Liver (tissue), 8 donors: ENCODE measurements at regions not wholly inside any gene's neighbourhood (a gene's known extent, or its start where the extent isn't known, plus 50 kb on each side); places are given as distances from the start of the nearest gene placed in this dataset.

Experiments used
- DNase-seq: peaks from one replicate; pipeline ENCODE4 v3.0.0-alpha.2; 2017; ENCODE audit warnings: low spot score
- H3K27ac ChIP-seq, 2 donors: one replicate each; pipeline ENCODE4 v1.7.0; 2013; ENCODE audit warnings: inconsistent platforms in 2 of 2, low read length in 2 of 2, control low read depth in 1 of 2, low read depth in 1 of 2, mild to moderate bottlenecking in 1 of 2
- H3K27me3 ChIP-seq, 4 donors: one replicate each; pipeline versions ENCODE4 v1.6.1 to v1.7.0; 2013; ENCODE audit warnings: low read length in 3 of 4, inconsistent platforms in 1 of 4, mild to moderate bottlenecking in 1 of 4, moderate library complexity in 1 of 4; ENCODE audit not compliant: control insufficient read depth in 4 of 4, insufficient read depth in 4 of 4
- H3K36me3 ChIP-seq, 4 donors: one replicate each; pipeline versions ENCODE4 v1.6.1 to v1.7.0; 2013; ENCODE audit warnings: low read length in 3 of 4, mild to moderate bottlenecking in 3 of 4, low read depth in 1 of 4, moderate library complexity in 1 of 4; ENCODE audit not compliant: control insufficient read depth in 4 of 4, insufficient read depth in 3 of 4
- H3K4me1 ChIP-seq, 4 donors: one replicate each; pipeline versions ENCODE4 v1.6.1 to v1.7.0; 2013; ENCODE audit warnings: low read length in 3 of 4, mild to moderate bottlenecking in 3 of 4, moderate library complexity in 1 of 4; ENCODE audit not compliant: control insufficient read depth in 4 of 4, insufficient read depth in 4 of 4
- H3K4me3 ChIP-seq, 3 donors: one replicate each; pipeline versions ENCODE4 v1.6.1 to v1.7.0; 2013; ENCODE audit warnings: low read length in 3 of 3, control low read depth in 1 of 3, low read depth in 1 of 3, mild to moderate bottlenecking in 1 of 3
- H3K9ac ChIP-seq, 2 donors: one replicate each; pipeline ENCODE4 v1.7.0; 2013; ENCODE audit warnings: low read length in 2 of 2, mild to moderate bottlenecking in 2 of 2, moderate library complexity in 2 of 2, control low read depth in 1 of 2, low read depth in 1 of 2
- H3K9me3 ChIP-seq, 4 donors: one replicate each; pipeline versions ENCODE4 v1.6.1 to v1.7.0; 2013; ENCODE audit warnings: low read length in 3 of 4; ENCODE audit not compliant: control insufficient read depth in 4 of 4
- ATF3 ChIP-seq: IDR thresholded peaks from 2 replicates; pipeline ENCODE4 v1.6.1; 2016; ENCODE audit warnings: antibody characterized with exemption
- CTCF ChIP-seq: fragments of 150-350 bp; IDR thresholded peaks from 2 replicates; pipeline ENCODE4 v1.5.1; 2017; ENCODE audit warnings: improper control_type of control experiment, low read depth, low read length; ENCODE audit not compliant: missing input control
- EGR1 ChIP-seq, 2 donors: IDR thresholded peaks; 2 replicates each; pipeline ENCODE4 v1.6.1; 2016 to 2018; ENCODE audit warnings: antibody characterized with exemption in 2 of 2, low read depth in 2 of 2
- FOXA1 ChIP-seq: IDR thresholded peaks from 2 replicates; pipeline ENCODE4 v1.6.1; 2016; ENCODE audit warnings: antibody characterized with exemption
- FOXA2 ChIP-seq: IDR thresholded peaks from 2 replicates; pipeline ENCODE4 v1.6.1; 2016; ENCODE audit warnings: antibody characterized with exemption
- GABPA ChIP-seq, 2 donors: IDR thresholded peaks in 1 of 2; conservative IDR thresholded peaks in 1 of 2; 2 replicates each; pipeline ENCODE4 v1.6.1; 2016; ENCODE audit warnings: antibody characterized with exemption in 2 of 2, mild to moderate bottlenecking in 1 of 2, moderate library complexity in 1 of 2
- HNF4A ChIP-seq, 2 donors: conservative IDR thresholded peaks; 2 replicates each; pipeline ENCODE4 v1.6.1; 2016; ENCODE audit warnings: antibody characterized with exemption in 2 of 2, mild to moderate bottlenecking in 2 of 2
- HNF4G ChIP-seq: IDR thresholded peaks from 2 replicates; pipeline ENCODE4 v1.6.1; 2016; ENCODE audit warnings: antibody characterized with exemption
- RAD21 ChIP-seq, 2 donors: IDR thresholded peaks; 2 replicates each; pipeline ENCODE4 v1.6.1; 2016; ENCODE audit warnings: antibody characterized with exemption in 2 of 2, mild to moderate bottlenecking in 2 of 2
- REST ChIP-seq: IDR thresholded peaks from 2 replicates; pipeline ENCODE4 v1.6.1; 2016; ENCODE audit warnings: antibody characterized with exemption, mild to moderate bottlenecking
- RXRA ChIP-seq, 2 donors: IDR thresholded peaks; 2 replicates each; pipeline ENCODE4 v1.6.1; 2017 to 2018; ENCODE audit warnings: antibody characterized with exemption in 2 of 2, mild to moderate bottlenecking in 1 of 2
- TAF1 ChIP-seq: conservative IDR thresholded peaks from 2 replicates; pipeline ENCODE4 v1.6.1; 2016; ENCODE audit warnings: antibody characterized with exemption, mild to moderate bottlenecking
- ZBTB33 ChIP-seq: IDR thresholded peaks from 2 replicates; pipeline ENCODE4 v1.6.1; 2016; ENCODE audit warnings: antibody characterized with exemption
- WGBS: extraction: QIAGEN DNeasy Blood & Tissue Kit; methylation state at CpG from one replicate; pipeline ENCODE4 v1.1.7; 2013; 5-methylcytosine and 5-hydroxymethylcytosine counted together
- donor health status: healthy.
- donor health status: healthy.
- donor health status: healthy.
- donor health status: healthy.
- donor health status: healthy.

- Histone ChIP-seq H3K27ac (no peak overlapping the region), H3K4me1 (no peaks in the 10 kb centered on the region), H3K4me3 (no peak overlapping the region), H3K27me3 (no peaks in the 10 kb centered on the region), H3K36me3 (no peaks in the 10 kb centered on the region), H3K9me3 (no peaks in the 10 kb centered on the region), H3K9ac (no peak overlapping the region)
- no peak for TF ChIP-seq HNF4A (conservative IDR thresholded peaks at IDR 0.05)
- no peak for TF ChIP-seq RAD21 (IDR thresholded peaks at IDR 0.05)
- TF ChIP-seq ATF3 = no peak
- TF ChIP-seq ZBTB33 = no peak
- TF ChIP-seq REST = no peak
- TF ChIP-seq RXRA (IDR thresholded peaks at IDR 0.05) = no peak
- TF ChIP-seq HNF4G = no peak
- no peak for TF ChIP-seq TAF1
- TF ChIP-seq FOXA2 = no peak
- no peak for TF ChIP-seq EGR1 (IDR thresholded peaks at IDR 0.05; ENCODE audit: low read depth in 2 of 2)
- no peak for DNase-seq
- WGBS = 82% methylated on average over 11 of the region's 11 CpGs
These were observed 287.0 kb upstream of the PLXNA2 start for GRCh38 chr1:208531003-208531750.

GRCh38 chr1:208533746-208534598, 289.8 kb upstream of the PLXNA2 start:
- Histone ChIP-seq H3K36me3 (no peaks in the 10 kb centered on the region), H3K27ac (no peak overlapping the region)

More at GRCh38 chr1:208533746-208534598, 289.8 kb upstream of the PLXNA2 start:
- 86% methylated on average over 7 of the region's 7 CpGs for WGBS
- Histone ChIP-seq H3K9ac (no peak overlapping the region), H3K9me3 (no peaks in the 10 kb centered on the region), H3K4me3 (no peak overlapping the region), H3K27me3 (no peaks in the 10 kb centered on the region), H3K4me1 (no peaks in the 10 kb centered on the region)
- no peak for DNase-seq
- TF ChIP-seq RXRA (IDR thresholded peaks at IDR 0.05) = no peak
- TF ChIP-seq ZBTB33 = no peak
- TF ChIP-seq GABPA (IDR thresholded peaks at IDR 0.05 in 1 of 2, conservative IDR thresholded peaks at IDR 0.05 in 1 of 2) = no peak
- TF ChIP-seq CTCF = no peak
- TF ChIP-seq REST = no peak
- TF ChIP-seq FOXA1 = no peak
